Adrenal gland (tissue), 5 donors: ENCODE measurements at regions not wholly inside any gene's neighbourhood (a gene's known extent, or its start where the extent isn't known, plus 50 kb on each side); places are given as distances from the start of the nearest gene placed in this dataset.

Source experiments
- CTCF ChIP-seq, 6 experiments: fragments of 450-650 bp in 4 of 6; fragments of 200-600 bp in 2 of 6; sonication (generic) in 1 of 6; IDR thresholded peaks; 1 replicate in 5 of 6; 2 replicates in 1 of 6; pipeline versions ENCODE4 v1.5.1 to v1.8.0; 2016 to 2021; ENCODE audit warnings: antibody characterized with exemption in 6 of 6, mild to moderate bottlenecking in 2 of 6, moderate library complexity in 1 of 6
- POLR2A ChIP-seq, 2 donors: fragments of 450-650 bp; IDR thresholded peaks; one replicate each; pipeline ENCODE4 v1.6.1; 2017; ENCODE audit warnings: antibody characterized with exemption in 2 of 2, mild to moderate bottlenecking in 2 of 2, moderate library complexity in 1 of 2
- donor health status: DM: no; HTN: no; CAD: no.

DNA sequence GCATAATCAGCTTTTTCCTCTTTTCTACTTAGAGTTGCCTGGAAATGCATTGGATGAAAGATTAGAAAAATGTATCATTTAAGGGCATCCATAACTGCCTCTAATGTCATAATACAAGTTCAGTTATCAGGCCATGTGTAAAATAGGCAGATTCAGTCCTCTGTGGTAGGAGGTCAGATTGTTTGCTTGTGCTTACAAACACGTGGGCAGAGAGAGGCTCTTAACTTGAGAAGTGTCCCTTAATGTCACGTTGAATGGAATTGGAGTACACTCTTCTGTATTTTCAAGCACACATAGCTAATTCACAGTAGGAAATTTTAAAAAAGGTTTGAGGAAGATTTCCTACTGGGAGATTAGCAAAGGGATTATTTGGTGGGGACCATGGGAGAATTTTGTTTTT, 359.8 kb upstream of the MTPN start:
- TF ChIP-seq CTCF (IDR thresholded peaks at IDR 0.05) (no peak), POLR2A (IDR thresholded peaks at IDR 0.05) (no peak)
